AG09309 (cell line): ENCODE measurements at regions not wholly inside any gene's neighbourhood (a gene's known extent, or its start where the extent isn't known, plus 50 kb on each side); places are given as distances from the start of the nearest gene placed in this dataset.
A peak's percentile ranks its signal among the peaks of the same experiment; 100 is the strongest.

Experiments used
- DNase-seq: peaks from one replicate; pipeline ENCODE4 v3.0.0-alpha.2; 2010; ENCODE audit warnings: low read depth
- H3K4me3 ChIP-seq: 2 replicates; pipeline ENCODE4 v1.5.1; 2011; ENCODE audit warnings: mild to moderate bottlenecking, low read depth, low read length, moderate library complexity; ENCODE audit not compliant: control insufficient read depth
- CTCF ChIP-seq: IDR thresholded peaks from 2 replicates; pipeline ENCODE4 v1.5.1; 2011; ENCODE audit warnings: mild to moderate bottlenecking, low read depth, low read length, inconsistent platforms; ENCODE audit not compliant: insufficient read depth, control insufficient read depth; ENCODE audit errors: missing control alignments

GRCh38 chr11:119476038-119476437 lies 53.1 kb upstream of the THY1 start:
- H3K4me3 ChIP-seq = no peak overlapping the region
- no peak for DNase-seq
- no peak for TF ChIP-seq CTCF

- no peak overlapping the region for H3K4me3 ChIP-seq
- peak; percentile 98 for TF ChIP-seq CTCF
- DNase-seq = no peak
Measured at GRCh38 chr11:119474682-119475596, 52.0 kb upstream of the THY1 start.

GRCh38 chr11:119473901-119474681 lies 51.1 kb upstream of the THY1 start:
- no peak overlapping the region for H3K4me3 ChIP-seq
- DNase-seq = no peak
- no peak for TF ChIP-seq CTCF

GRCh38 chr11:119473226-119473625 lies 50.3 kb upstream of the THY1 start:
- TF ChIP-seq CTCF = no peak
- no peak overlapping the region for H3K4me3 ChIP-seq
- DNase-seq = no peak

GRCh38 chr11:119472856-119473222 lies 49.9 kb upstream of the THY1 start:
- no peak for DNase-seq
- TF ChIP-seq CTCF = no peak
- H3K4me3 ChIP-seq = no peak overlapping the region
